Bronchial epithelial cell (primary cell): ENCODE measurements at regions not wholly inside any gene's neighbourhood (a gene's known extent, or its start where the extent isn't known, plus 50 kb on each side); places are given as distances from the start of the nearest gene placed in this dataset.

Source experiments
- DNase-seq: peaks from one replicate; pipeline ENCODE4 v3.0.0-alpha.2; 2010; ENCODE audit warnings: low read depth
- FAIRE-seq: peaks from 2 replicates; lab custom pipeline; 2011; peaks lifted over from hg19 to GRCh38; lab: Jason Lieb, UNC
- H3K27me3 ChIP-seq: 2 replicates; pipeline ENCODE4 v1.5.1; 2011; ENCODE audit warnings: low read length; ENCODE audit not compliant: control insufficient read depth, insufficient read depth
- H3K36me3 ChIP-seq: 2 replicates; pipeline ENCODE4 v1.5.1; 2011; ENCODE audit warnings: low read length; ENCODE audit not compliant: control insufficient read depth, insufficient read depth
- H3K4me3 ChIP-seq: 2 replicates; pipeline ENCODE4 v1.5.1; 2011; ENCODE audit warnings: mild to moderate bottlenecking, low read depth, low read length, control low read depth
- CTCF ChIP-seq: IDR thresholded peaks from 2 replicates; pipeline ENCODE4 v1.5.1; 2011; ENCODE audit warnings: mild to moderate bottlenecking, moderate library complexity, low read length, control low read depth, inconsistent platforms; ENCODE audit not compliant: insufficient read depth, severe bottlenecking

- no peak for TF ChIP-seq CTCF
- Histone ChIP-seq H3K36me3 (no peaks in the 10 kb centered on the region), H3K4me3 (no peak overlapping the region), H3K27me3 (no peaks in the 10 kb centered on the region)
- no peak for DNase-seq
- no peak for FAIRE-seq
Observed at GRCh38 chr9:11097020-11097419, 484.2 kb upstream of the PTPRD start.

- no peaks in the 10 kb centered on the region for H3K27me3 ChIP-seq
- H3K36me3 ChIP-seq, result no peaks in the 10 kb centered on the region
- H3K4me3 ChIP-seq, result no peak overlapping the region
- no peak for TF ChIP-seq CTCF
- FAIRE-seq (no peak), DNase-seq (no peak)
Observed at GRCh38 chr9:11103525-11103924, 490.7 kb upstream of the PTPRD start.

GRCh38 chr9:11107196-11107595 lies 494.4 kb upstream of the PTPRD start:
- no peak for TF ChIP-seq CTCF
- Histone ChIP-seq H3K27me3 (no peaks in the 10 kb centered on the region), H3K4me3 (no peak overlapping the region), H3K36me3 (no peaks in the 10 kb centered on the region)
- no peak for FAIRE-seq
- DNase-seq, result no peak

- FAIRE-seq (no peak), DNase-seq (peak; percentile 72)
- no peak for TF ChIP-seq CTCF
- H3K27me3 ChIP-seq, result no peaks in the 10 kb centered on the region
- no peak overlapping the region for H3K4me3 ChIP-seq
- no peaks in the 10 kb centered on the region for H3K36me3 ChIP-seq
Observed at GRCh38 chr9:11128156-11128555, 515.4 kb upstream of the PTPRD start.

GRCh38 chr9:11135851-11136250 lies 523.0 kb upstream of the PTPRD start:
- peak; percentile 36 for FAIRE-seq
- no peak overlapping the region for H3K4me3 ChIP-seq
- TF ChIP-seq CTCF, result no peak
- no peaks in the 10 kb centered on the region for H3K36me3 ChIP-seq
- DNase-seq, result no peak
- H3K27me3 ChIP-seq, result no peaks in the 10 kb centered on the region

GRCh38 chr9:11141357-11141756 lies 528.6 kb upstream of the PTPRD start:
- Histone ChIP-seq H3K4me3 (no peak overlapping the region), H3K36me3 (no peaks in the 10 kb centered on the region), H3K27me3 (no peaks in the 10 kb centered on the region)
- DNase-seq (peak; percentile 40), FAIRE-seq (no peak)
- TF ChIP-seq CTCF, result no peak
